Middle frontal gyrus (tissue), 1 donor: ENCODE measurements at regions not wholly inside any gene's neighbourhood (a gene's known extent, or its start where the extent isn't known, plus 50 kb on each side); places are given as distances from the start of the nearest gene placed in this dataset.
"Not testable (repeated sequence)": the region's sequence is repeated elsewhere in the genome, so short reads cannot be mapped to it uniquely, and the experiment has no call there.

Experiments
- DNase-seq: peaks from one replicate; pipeline ENCODE4 v3.0.0-alpha.2; 2015; ENCODE audit warnings: low spot score; ENCODE audit errors: extremely low spot score

- no peak for DNase-seq
Observed at GRCh38 chr5:120083851-120084542, 380.1 kb upstream of the PRR16 start.

GRCh38 chr5:120084543-120084870 is 379.6 kb upstream of the PRR16 start:
- DNase-seq = no peak

- no peak for DNase-seq
Observed at GRCh38 chr5:120086081-120086480, 378.0 kb upstream of the PRR16 start.

- DNase-seq = no peak
Observed at GRCh38 chr5:120088412-120088811, 375.7 kb upstream of the PRR16 start.

- no peak for DNase-seq
Observed at GRCh38 chr5:120088836-120089235, 375.3 kb upstream of the PRR16 start.

GRCh38 chr5:120091376-120091948 is 372.6 kb upstream of the PRR16 start:
- no peak for DNase-seq

- DNase-seq = no peak
Observed at GRCh38 chr5:120092649-120093048, 371.5 kb upstream of the PRR16 start.

GRCh38 chr5:120093178-120093577 is 370.9 kb upstream of the PRR16 start:
- DNase-seq = no peak

- DNase-seq = no peak
Observed at GRCh38 chr5:120096413-120096812, 367.7 kb upstream of the PRR16 start.

GRCh38 chr5:120098426-120098825 is 365.7 kb upstream of the PRR16 start:
- no peak for DNase-seq

- no peak for DNase-seq
Observed at GRCh38 chr5:120098902-120099535, 365.1 kb upstream of the PRR16 start.

- DNase-seq = no peak
Observed at GRCh38 chr5:120101771-120102170, 362.3 kb upstream of the PRR16 start.

- DNase-seq = no peak
Observed at GRCh38 chr5:120103495-120103894, 360.6 kb upstream of the PRR16 start.

- no peak for DNase-seq
Observed at GRCh38 chr5:120106912-120107525, 357.1 kb upstream of the PRR16 start.

- DNase-seq = no peak
Observed at GRCh38 chr5:120108586-120109248, 355.4 kb upstream of the PRR16 start.

GRCh38 chr5:120122703-120123102 is 341.4 kb upstream of the PRR16 start:
- DNase-seq = no peak

- DNase-seq = no peak
Observed at GRCh38 chr5:120124031-120124430, 340.1 kb upstream of the PRR16 start.

- DNase-seq = no peak
Observed at GRCh38 chr5:120124961-120125360, 339.1 kb upstream of the PRR16 start.

GRCh38 chr5:120132347-120132746 is 331.8 kb upstream of the PRR16 start:
- not testable (repeated sequence) for DNase-seq

- DNase-seq = no peak
Observed at GRCh38 chr5:120134944-120135343, 329.2 kb upstream of the PRR16 start.

GRCh38 chr5:120137582-120137981 is 326.5 kb upstream of the PRR16 start:
- no peak for DNase-seq

GRCh38 chr5:120139039-120139438 is 325.1 kb upstream of the PRR16 start:
- DNase-seq = no peak
